ENCODE measurements at regions not wholly inside any gene's neighbourhood (a gene's known extent, or its start where the extent isn't known, plus 50 kb on each side); places are given as distances from the start of the nearest gene placed in this dataset.

DNA sequence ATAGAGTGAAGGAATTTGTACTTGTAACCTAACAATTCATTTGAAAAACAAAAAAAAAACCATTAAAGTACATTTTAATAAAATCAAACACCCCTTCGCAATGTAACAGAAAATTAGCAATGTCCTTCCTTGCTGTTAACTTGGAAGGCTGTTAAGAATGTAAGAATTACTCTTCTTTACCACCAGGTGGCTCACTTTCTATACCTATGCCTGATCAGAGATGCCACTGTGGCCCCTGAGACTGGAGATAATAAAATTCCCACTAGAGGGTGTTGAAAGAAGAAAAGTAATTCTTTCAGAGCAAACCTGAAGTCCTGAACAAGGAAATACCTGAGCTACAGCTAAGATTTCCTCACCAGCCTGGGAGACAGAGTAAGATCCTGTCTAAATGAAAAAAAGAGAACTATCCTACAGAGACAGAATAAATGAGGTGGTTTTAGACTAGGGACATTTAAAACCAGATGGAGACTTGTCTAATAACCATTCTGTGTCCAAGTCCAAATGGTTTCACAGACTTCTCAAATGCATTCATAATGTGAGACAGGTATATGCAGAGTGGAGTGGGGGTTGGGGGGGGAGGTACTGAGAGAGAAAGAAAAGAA lies 1089.3 kb downstream of the FAM181B start:
- TF ChIP-seq YY1 (IDR thresholded peaks at IDR 0.05; ENCODE audit: insufficient read depth, insufficient read length) (no peak), SUZ12 (IDR thresholded peaks at IDR 0.05; ENCODE audit: extremely low read depth, insufficient read depth, insufficient read length) (no peak)
